ENCODE measurements at regions not wholly inside any gene's neighbourhood (a gene's known extent, or its start where the extent isn't known, plus 50 kb on each side); places are given as distances from the start of the nearest gene placed in this dataset.

DNA sequence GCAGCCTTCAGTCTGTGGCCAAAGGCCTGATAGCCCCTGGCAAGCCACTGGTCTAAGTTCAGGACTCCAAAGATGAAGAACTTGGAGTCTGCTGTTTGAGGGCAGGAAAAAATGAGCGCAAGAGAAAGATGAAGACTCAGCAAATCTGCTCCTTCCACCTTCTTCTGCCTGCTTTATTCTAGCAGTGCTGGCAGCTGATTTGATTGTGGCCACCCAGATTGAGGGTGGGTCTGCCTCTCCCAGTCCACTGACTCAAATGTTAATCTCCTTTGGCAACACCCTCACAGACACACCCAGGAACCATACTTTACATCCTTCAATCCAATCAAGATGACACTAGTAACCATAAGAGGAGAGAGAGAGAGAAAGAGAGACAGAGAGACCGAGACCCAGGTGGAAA lies 127.6 kb downstream of the UTP18 start (continued):
- TF ChIP-seq PBX2 (CRISPR knock-in tag; IDR thresholded peaks at IDR 0.05; ENCODE audit: low read depth) (no peak), PBX2 (tag; conservative IDR thresholded peaks at IDR 0.05; ENCODE audit: low read depth) (no peak), BCLAF1 (IDR thresholded peaks at IDR 0.05; ENCODE audit: borderline replicate concordance in 1 of 2, control insufficient read depth in 1 of 2, low read depth in 2 of 2, low read length in 1 of 2) (no peak), MIER1 (IDR thresholded peaks at IDR 0.05; ENCODE audit: low read depth) (no peak), ETV6 (IDR thresholded peaks at IDR 0.05; ENCODE audit: borderline replicate concordance in 1 of 2, low read depth in 2 of 2, low read length in 1 of 2) (no peak), ETV6 (CRISPR knock-in tag; IDR thresholded peaks at IDR 0.05; ENCODE audit: borderline replicate concordance) (no peak), PPARD (CRISPR knock-in tag; IDR thresholded peaks at IDR 0.05) (no peak), RUNX1 (IDR thresholded peaks at IDR 0.05; ENCODE audit: low read depth) (no peak), ZKSCAN1 (IDR thresholded peaks at IDR 0.05; ENCODE audit: low read depth, low read length) (no peak)
